ENCODE measurements at regions not wholly inside any gene's neighbourhood (a gene's known extent, or its start where the extent isn't known, plus 50 kb on each side); places are given as distances from the start of the nearest gene placed in this dataset.

DNA sequence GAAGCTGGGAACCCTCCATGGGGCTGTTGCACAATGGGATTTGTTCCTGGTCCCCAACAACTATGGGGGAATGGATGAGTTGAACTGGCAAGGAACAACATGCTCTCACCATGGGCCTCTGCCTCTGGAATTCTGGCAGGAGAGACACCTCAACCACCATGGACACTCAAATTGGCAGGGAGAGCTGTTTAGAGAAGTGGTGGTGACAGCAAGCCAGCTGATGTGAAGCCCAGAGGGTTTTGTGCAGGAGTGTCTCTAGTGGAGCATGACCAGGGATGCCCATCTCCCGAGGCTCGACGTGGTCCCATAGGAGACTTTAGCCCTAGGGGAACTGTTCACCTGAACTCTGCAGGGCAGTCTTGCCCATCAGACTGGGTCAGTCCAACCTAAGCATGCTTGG, 345.2 kb upstream of the CCDC196 start:
- TF ChIP-seq ZNF331 (CRISPR knock-in tag; IDR thresholded peaks at IDR 0.05; ENCODE audit: low read depth) = no peak
- TF ChIP-seq STAT1 (IDR thresholded peaks at IDR 0.05; ENCODE audit: unreplicated experiment) = no peak
- no peak for TF ChIP-seq NANOG (IDR thresholded peaks at IDR 0.05; ENCODE audit: borderline replicate concordance)
- TF ChIP-seq, protein P1, sequence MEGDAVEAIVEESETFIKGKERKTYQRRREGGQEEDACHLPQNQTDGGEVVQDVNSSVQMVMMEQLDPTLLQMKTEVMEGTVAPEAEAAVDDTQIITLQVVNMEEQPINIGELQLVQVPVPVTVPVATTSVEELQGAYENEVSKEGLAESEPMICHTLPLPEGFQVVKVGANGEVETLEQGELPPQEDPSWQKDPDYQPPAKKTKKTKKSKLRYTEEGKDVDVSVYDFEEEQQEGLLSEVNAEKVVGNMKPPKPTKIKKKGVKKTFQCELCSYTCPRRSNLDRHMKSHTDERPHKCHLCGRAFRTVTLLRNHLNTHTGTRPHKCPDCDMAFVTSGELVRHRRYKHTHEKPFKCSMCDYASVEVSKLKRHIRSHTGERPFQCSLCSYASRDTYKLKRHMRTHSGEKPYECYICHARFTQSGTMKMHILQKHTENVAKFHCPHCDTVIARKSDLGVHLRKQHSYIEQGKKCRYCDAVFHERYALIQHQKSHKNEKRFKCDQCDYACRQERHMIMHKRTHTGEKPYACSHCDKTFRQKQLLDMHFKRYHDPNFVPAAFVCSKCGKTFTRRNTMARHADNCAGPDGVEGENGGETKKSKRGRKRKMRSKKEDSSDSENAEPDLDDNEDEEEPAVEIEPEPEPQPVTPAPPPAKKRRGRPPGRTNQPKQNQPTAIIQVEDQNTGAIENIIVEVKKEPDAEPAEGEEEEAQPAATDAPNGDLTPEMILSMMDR (conservative IDR thresholded peaks at IDR 0.05; ENCODE audit: low read depth in 2 of 2) = no peak
- no peak for TF ChIP-seq ZNF114 (CRISPR knock-in tag; IDR thresholded peaks at IDR 0.05)
- H3K27ac ChIP-seq (ENCODE audit: low read depth) = no peak overlapping the region
- no peaks in the 10 kb centered on the region for H3K36me3 ChIP-seq (ENCODE audit: insufficient read depth)
- no peaks in the 10 kb centered on the region for H3K27me3 ChIP-seq (ENCODE audit: insufficient read depth)
- H3K4me1 Mint-ChIP-seq = no peaks in the 10 kb centered on the region; the same call in 2 of the 3 replicates
- no peak for DNase-seq (ENCODE audit: low spot score)
- no peaks in the 10 kb centered on the region for H3K4me1 ChIP-seq (ENCODE audit: insufficient read depth)
- no peak overlapping the region for H3K4me3 ChIP-seq
- H3K36me3 Mint-ChIP-seq (ENCODE audit: low read depth) = no peaks in the 10 kb centered on the region
- H3K9me2 ChIP-seq (ENCODE audit: insufficient read depth) = peaks cover 6% of the 10 kb centered on the region; the same call in 1 of the 2 replicates
- H3K4me2 ChIP-seq = no peak overlapping the region
- peaks cover 10% of the 10 kb centered on the region for H3K9me3 Mint-ChIP-seq
- no peaks in the 10 kb centered on the region for H3F3A ChIP-seq (replicated peaks; ENCODE audit: low read depth)
- no peak for ATAC-seq
- H3K4me3 Mint-ChIP-seq = no peak overlapping the region
- H4K20me1 ChIP-seq (replicated peaks; ENCODE audit: insufficient read depth) = no peaks in the 10 kb centered on the region
- no peak overlapping the region for H2AFZ ChIP-seq
- H3K27ac Mint-ChIP-seq = no peak overlapping the region
- peaks cover 2% of the 10 kb centered on the region for H3K27me3 Mint-ChIP-seq (ENCODE audit: insufficient read depth, low read depth, poor library complexity)
- H3K79me2 ChIP-seq (replicated peaks; ENCODE audit: insufficient read depth) = no peaks in the 10 kb centered on the region

DNA sequence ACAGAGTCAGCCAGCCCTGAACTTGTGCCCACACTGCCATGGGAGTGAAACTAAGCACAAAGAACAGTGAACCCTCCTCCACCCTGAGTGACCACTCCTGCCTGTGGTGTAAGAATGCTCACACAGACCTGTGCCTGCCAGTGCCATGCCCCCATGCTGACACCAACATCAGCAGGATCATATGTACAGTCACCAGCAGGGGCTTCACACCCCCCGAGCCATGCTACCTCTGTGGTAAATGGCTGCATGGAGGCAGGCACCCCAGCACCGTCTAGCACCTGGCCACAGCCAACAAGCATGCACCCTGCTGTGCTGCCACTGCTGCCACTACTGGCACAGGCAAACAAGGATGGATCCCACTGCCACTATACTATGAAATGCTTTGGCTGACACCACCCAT, 344.4 kb upstream of the CCDC196 start:
- ATAC-seq (no peak), DNase-seq (ENCODE audit: low spot score) (no peak)
- Histone ChIP-seq H3K4me2 (no peak overlapping the region), H2AFZ (no peak overlapping the region), H3F3A (replicated peaks; ENCODE audit: low read depth) (no peaks in the 10 kb centered on the region), H4K20me1 (replicated peaks; ENCODE audit: insufficient read depth) (no peaks in the 10 kb centered on the region), H3K4me3 (no peak overlapping the region), H3K27ac (ENCODE audit: low read depth) (no peak overlapping the region), H3K79me2 (replicated peaks; ENCODE audit: insufficient read depth) (no peaks in the 10 kb centered on the region), H3K27me3 (ENCODE audit: insufficient read depth) (no peaks in the 10 kb centered on the region), H3K4me1 (ENCODE audit: insufficient read depth) (no peaks in the 10 kb centered on the region), H3K9me2 (ENCODE audit: insufficient read depth) (peaks cover 10% of the 10 kb centered on the region; the same call in 1 of the 2 replicates), H3K36me3 (ENCODE audit: insufficient read depth) (no peaks in the 10 kb centered on the region)
- peaks cover 14% of the 10 kb centered on the region for H3K9me3 Mint-ChIP-seq
- H3K36me3 Mint-ChIP-seq (ENCODE audit: low read depth) = no peaks in the 10 kb centered on the region
- H3K4me1 Mint-ChIP-seq = no peaks in the 10 kb centered on the region; the same call in 2 of the 3 replicates
- H3K27me3 Mint-ChIP-seq (ENCODE audit: insufficient read depth, low read depth, poor library complexity) = peaks cover 2% of the 10 kb centered on the region
- no peak overlapping the region for H3K4me3 Mint-ChIP-seq
- H3K27ac Mint-ChIP-seq = no peak overlapping the region
- TF ChIP-seq ZNF114 (CRISPR knock-in tag; IDR thresholded peaks at IDR 0.05) (no peak), JUNB (IDR thresholded peaks at IDR 0.05; ENCODE audit: unreplicated experiment) (no peak), CREB1 (CRISPR knock-in tag; IDR thresholded peaks at IDR 0.05; ENCODE audit: low read depth) (no peak), EZH2phosphoT487 (IDR thresholded peaks at IDR 0.05; ENCODE audit: unreplicated experiment) (no peak), ZNF331 (CRISPR knock-in tag; IDR thresholded peaks at IDR 0.05; ENCODE audit: low read depth) (no peak), NANOG (IDR thresholded peaks at IDR 0.05; ENCODE audit: borderline replicate concordance) (no peak)
- TF ChIP-seq, protein P1 (conservative IDR thresholded peaks at IDR 0.05; ENCODE audit: low read depth in 2 of 2) = no peak
- TF ChIP-seq, protein P2, sequence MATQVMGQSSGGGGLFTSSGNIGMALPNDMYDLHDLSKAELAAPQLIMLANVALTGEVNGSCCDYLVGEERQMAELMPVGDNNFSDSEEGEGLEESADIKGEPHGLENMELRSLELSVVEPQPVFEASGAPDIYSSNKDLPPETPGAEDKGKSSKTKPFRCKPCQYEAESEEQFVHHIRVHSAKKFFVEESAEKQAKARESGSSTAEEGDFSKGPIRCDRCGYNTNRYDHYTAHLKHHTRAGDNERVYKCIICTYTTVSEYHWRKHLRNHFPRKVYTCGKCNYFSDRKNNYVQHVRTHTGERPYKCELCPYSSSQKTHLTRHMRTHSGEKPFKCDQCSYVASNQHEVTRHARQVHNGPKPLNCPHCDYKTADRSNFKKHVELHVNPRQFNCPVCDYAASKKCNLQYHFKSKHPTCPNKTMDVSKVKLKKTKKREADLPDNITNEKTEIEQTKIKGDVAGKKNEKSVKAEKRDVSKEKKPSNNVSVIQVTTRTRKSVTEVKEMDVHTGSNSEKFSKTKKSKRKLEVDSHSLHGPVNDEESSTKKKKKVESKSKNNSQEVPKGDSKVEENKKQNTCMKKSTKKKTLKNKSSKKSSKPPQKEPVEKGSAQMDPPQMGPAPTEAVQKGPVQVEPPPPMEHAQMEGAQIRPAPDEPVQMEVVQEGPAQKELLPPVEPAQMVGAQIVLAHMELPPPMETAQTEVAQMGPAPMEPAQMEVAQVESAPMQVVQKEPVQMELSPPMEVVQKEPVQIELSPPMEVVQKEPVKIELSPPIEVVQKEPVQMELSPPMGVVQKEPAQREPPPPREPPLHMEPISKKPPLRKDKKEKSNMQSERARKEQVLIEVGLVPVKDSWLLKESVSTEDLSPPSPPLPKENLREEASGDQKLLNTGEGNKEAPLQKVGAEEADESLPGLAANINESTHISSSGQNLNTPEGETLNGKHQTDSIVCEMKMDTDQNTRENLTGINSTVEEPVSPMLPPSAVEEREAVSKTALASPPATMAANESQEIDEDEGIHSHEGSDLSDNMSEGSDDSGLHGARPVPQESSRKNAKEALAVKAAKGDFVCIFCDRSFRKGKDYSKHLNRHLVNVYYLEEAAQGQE (IDR thresholded peaks at IDR 0.05; ENCODE audit: unreplicated experiment) = no peak
